ENCODE measurements at regions not wholly inside any gene's neighbourhood (a gene's known extent, or its start where the extent isn't known, plus 50 kb on each side); places are given as distances from the start of the nearest gene placed in this dataset.
"Not testable (repeated sequence)": the region's sequence is repeated elsewhere in the genome, so short reads cannot be mapped to it uniquely, and the experiment has no call there.

- peaks cover 0 to 9% (median 0%) of the 10 kb centered on the region in 9 donors for H3K4me1 ChIP-seq
- WGBS, 2 donors, result 90 to 93% methylated on average over 4 of the region's 4 CpGs
- H3K27me3 ChIP-seq, result no peaks in the 10 kb centered on the region
- H3K27ac ChIP-seq, result no peak overlapping the region
- no peak overlapping the region for H3K4me3 ChIP-seq
- no peak for TF ChIP-seq CTCF (IDR thresholded peaks at IDR 0.05)
- ATAC-seq (no peak), DNase-seq (no peak)
- intact Hi-C loops (cut with DNase I), result no loop called here
- no peaks in the 10 kb centered on the region for H3K36me3 ChIP-seq
- no peaks in the 10 kb centered on the region for H3K9me3 ChIP-seq
Observed at GRCh38 chr5:67549947-67550346, 353.3 kb upstream of the CD180 start.

GRCh38 chr5:67549296-67549618, 352.7 kb upstream of the CD180 start:
- TF ChIP-seq CTCF (IDR thresholded peaks at IDR 0.05), result no peak
- Histone ChIP-seq H3K36me3 (no peaks in the 10 kb centered on the region), H3K27me3 (no peaks in the 10 kb centered on the region), H3K9me3 (no peaks in the 10 kb centered on the region), H3K4me3 (no peak overlapping the region), H3K27ac (no peak overlapping the region), H3K4me1 (peaks cover 0 to 9% (median 0%) of the 10 kb centered on the region in 9 donors)
- intact Hi-C loops (cut with DNase I), result no loop called here
- DNase-seq (no peak), ATAC-seq (peak in 2 of 8 donors; percentile 42 to 62)
- 71 to 77% methylated on average over 3 of the region's 3 CpGs for WGBS, 2 donors

GRCh38 chr5:67548520-67549295, 352.1 kb upstream of the CD180 start:
- no peak for TF ChIP-seq CTCF (IDR thresholded peaks at IDR 0.05)
- intact Hi-C loops (cut with DNase I), result no loop called here
- Histone ChIP-seq H3K9me3 (no peaks in the 10 kb centered on the region), H3K27me3 (no peaks in the 10 kb centered on the region), H3K27ac (no peak overlapping the region), H3K4me1 (peaks cover 0 to 10% (median under 1%) of the 10 kb centered on the region in 9 donors), H3K4me3 (no peak overlapping the region), H3K36me3 (no peaks in the 10 kb centered on the region)
- 73 to 83% methylated on average over 8 of the region's 8 CpGs for WGBS, 2 donors
- peak in 2 of 8 donors; percentile 22 to 34 for ATAC-seq
- no peak for DNase-seq

- no peaks in the 10 kb centered on the region for H3K36me3 ChIP-seq
- intact Hi-C loops (cut with DNase I), result no loop called here
- H3K4me3 ChIP-seq, result no peak overlapping the region
- H3K27me3 ChIP-seq, result no peaks in the 10 kb centered on the region
- no peak for ATAC-seq
- DNase-seq, result no peak
- H3K9me3 ChIP-seq, result no peaks in the 10 kb centered on the region
- no peak overlapping the region for H3K27ac ChIP-seq
- no peak for TF ChIP-seq CTCF (IDR thresholded peaks at IDR 0.05)
- WGBS, 2 donors, result 95 to 100% methylated on average over 1 of the region's 1 CpG
- H3K4me1 ChIP-seq, result peaks cover 0 to 16% (median 3%) of the 10 kb centered on the region in 9 donors
Observed at GRCh38 chr5:67547682-67548081, 351.1 kb upstream of the CD180 start.

GRCh38 chr5:67544942-67545341, 348.3 kb upstream of the CD180 start:
- H3K27ac ChIP-seq; H3K27me3 ChIP-seq; H3K9me3 ChIP-seq; H3K36me3 ChIP-seq; DNase-seq; H3K4me3 ChIP-seq; ATAC-seq; intact Hi-C loops (cut with DNase I): not testable (repeated sequence)
- peaks cover 0 to 16% (median 3%) of the 10 kb centered on the region in 9 donors for H3K4me1 ChIP-seq

All from heart right ventricle (tissue), 16 donors.